Kidney epithelial cell (primary cell): ENCODE measurements at regions not wholly inside any gene's neighbourhood (a gene's known extent, or its start where the extent isn't known, plus 50 kb on each side); places are given as distances from the start of the nearest gene placed in this dataset.

ENCODE experiments used
- DNase-seq: peaks from one replicate; pipeline ENCODE4 v3.0.0-alpha.2; 2010; ENCODE audit warnings: low read depth
- H3K27me3 ChIP-seq: 2 replicates; pipeline ENCODE4 v1.6.0; 2011; ENCODE audit warnings: low read length; ENCODE audit not compliant: control insufficient read depth, insufficient read depth
- H3K36me3 ChIP-seq: 2 replicates; pipeline ENCODE4 v1.5.1; 2011; ENCODE audit warnings: low read length; ENCODE audit not compliant: control insufficient read depth, insufficient read depth
- H3K4me3 ChIP-seq: 2 replicates; pipeline ENCODE4 v1.5.1; 2011; ENCODE audit warnings: low read depth, mild to moderate bottlenecking, control low read depth, low read length
- TF ChIP-seq, protein P1 (sequence below): IDR thresholded peaks from 2 replicates; pipeline ENCODE4 v1.5.1; 2011; ENCODE audit warnings: mild to moderate bottlenecking, moderate library complexity, low read length, control low read depth, inconsistent platforms; ENCODE audit not compliant: insufficient read depth, poor library complexity, severe bottlenecking

GRCh38 chr9:75615284-75615683 lies 275.2 kb upstream of the PCSK5 start:
- Histone ChIP-seq H3K36me3 (no peaks in the 10 kb centered on the region), H3K27me3 (no peaks in the 10 kb centered on the region), H3K4me3 (no peak overlapping the region)
- DNase-seq: no peak
- TF ChIP-seq, protein P1, sequence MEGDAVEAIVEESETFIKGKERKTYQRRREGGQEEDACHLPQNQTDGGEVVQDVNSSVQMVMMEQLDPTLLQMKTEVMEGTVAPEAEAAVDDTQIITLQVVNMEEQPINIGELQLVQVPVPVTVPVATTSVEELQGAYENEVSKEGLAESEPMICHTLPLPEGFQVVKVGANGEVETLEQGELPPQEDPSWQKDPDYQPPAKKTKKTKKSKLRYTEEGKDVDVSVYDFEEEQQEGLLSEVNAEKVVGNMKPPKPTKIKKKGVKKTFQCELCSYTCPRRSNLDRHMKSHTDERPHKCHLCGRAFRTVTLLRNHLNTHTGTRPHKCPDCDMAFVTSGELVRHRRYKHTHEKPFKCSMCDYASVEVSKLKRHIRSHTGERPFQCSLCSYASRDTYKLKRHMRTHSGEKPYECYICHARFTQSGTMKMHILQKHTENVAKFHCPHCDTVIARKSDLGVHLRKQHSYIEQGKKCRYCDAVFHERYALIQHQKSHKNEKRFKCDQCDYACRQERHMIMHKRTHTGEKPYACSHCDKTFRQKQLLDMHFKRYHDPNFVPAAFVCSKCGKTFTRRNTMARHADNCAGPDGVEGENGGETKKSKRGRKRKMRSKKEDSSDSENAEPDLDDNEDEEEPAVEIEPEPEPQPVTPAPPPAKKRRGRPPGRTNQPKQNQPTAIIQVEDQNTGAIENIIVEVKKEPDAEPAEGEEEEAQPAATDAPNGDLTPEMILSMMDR: no peak

DNA sequence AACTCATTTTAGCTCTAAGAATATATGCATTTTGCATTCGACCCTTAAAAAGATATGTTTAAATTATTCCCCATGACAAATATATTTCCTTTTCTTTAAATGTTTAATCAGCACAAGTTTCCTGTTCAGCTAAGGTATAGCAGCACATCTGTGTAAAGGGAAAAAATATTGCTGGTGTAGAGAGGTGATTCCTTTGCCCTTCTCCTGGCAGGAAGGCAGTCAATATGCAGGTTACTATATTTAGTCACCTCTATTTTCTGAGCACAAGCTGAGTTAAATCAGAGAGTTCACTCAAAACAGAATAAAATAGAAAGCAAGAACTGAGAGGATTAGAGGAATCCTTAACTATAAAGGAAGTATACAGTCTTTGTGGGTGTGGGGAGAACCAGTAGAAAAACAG lies 274.4 kb upstream of the PCSK5 start:
- no peaks in the 10 kb centered on the region for H3K36me3 ChIP-seq
- DNase-seq: no peak
- H3K27me3 ChIP-seq: no peaks in the 10 kb centered on the region
- no peak overlapping the region for H3K4me3 ChIP-seq
- TF ChIP-seq, protein P1: no peak

DNA sequence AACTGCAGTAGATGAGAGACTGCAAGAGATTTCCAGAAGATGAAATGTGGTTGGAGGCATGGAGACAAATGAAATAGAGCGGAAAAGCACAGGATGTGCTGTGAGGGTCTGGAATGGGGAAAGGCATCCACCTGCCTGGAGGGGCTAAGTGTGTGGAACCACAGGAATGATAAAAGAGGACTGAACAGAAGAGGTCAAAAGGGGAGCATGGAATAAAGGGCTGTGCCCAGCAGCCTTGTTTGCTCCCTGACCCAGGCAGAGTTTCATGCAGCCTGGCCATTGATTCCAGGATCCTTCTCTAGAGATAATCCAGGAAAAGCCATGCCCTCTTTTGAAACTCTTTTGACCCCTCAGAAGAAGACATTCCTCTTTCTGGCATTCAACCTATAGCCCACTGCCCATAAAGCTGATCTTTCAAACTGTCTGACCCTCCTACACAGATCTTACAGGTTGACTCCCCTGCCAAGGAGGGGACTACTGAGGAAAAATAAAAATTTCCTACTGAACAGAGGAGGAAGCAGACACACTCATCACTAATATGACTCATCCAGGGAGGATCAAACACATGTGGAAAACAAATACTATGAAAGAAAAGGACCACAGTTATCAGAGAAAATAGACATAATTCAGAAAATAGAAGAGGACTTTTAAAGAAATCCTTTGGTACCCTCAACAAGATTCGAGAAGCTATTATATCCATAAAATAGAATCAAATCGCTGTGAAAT lies 273.5 kb upstream of the PCSK5 start:
- no peak for DNase-seq
- Histone ChIP-seq H3K36me3 (no peaks in the 10 kb centered on the region), H3K27me3 (no peaks in the 10 kb centered on the region), H3K4me3 (no peak overlapping the region)
- TF ChIP-seq, protein P1: no peak

GRCh38 chr9:75623462-75623861 lies 267.0 kb upstream of the PCSK5 start:
- Histone ChIP-seq H3K36me3 (no peaks in the 10 kb centered on the region), H3K4me3 (no peak overlapping the region), H3K27me3 (no peaks in the 10 kb centered on the region)
- TF ChIP-seq, protein P1: no peak
- DNase-seq: no peak

- Histone ChIP-seq H3K36me3 (no peaks in the 10 kb centered on the region), H3K27me3 (no peaks in the 10 kb centered on the region), H3K4me3 (no peak overlapping the region)
- DNase-seq: no peak
- TF ChIP-seq, protein P1: no peak
Measured at GRCh38 chr9:75624998-75625397, 265.5 kb upstream of the PCSK5 start.

- Histone ChIP-seq H3K36me3 (no peaks in the 10 kb centered on the region), H3K27me3 (no peaks in the 10 kb centered on the region), H3K4me3 (no peak overlapping the region)
- TF ChIP-seq, protein P1: no peak
- DNase-seq: no peak
Measured at GRCh38 chr9:75626860-75627259, 263.6 kb upstream of the PCSK5 start.
